ENCODE measurements at regions not wholly inside any gene's neighbourhood (a gene's known extent, or its start where the extent isn't known, plus 50 kb on each side); places are given as distances from the start of the nearest gene placed in this dataset.

DNA sequence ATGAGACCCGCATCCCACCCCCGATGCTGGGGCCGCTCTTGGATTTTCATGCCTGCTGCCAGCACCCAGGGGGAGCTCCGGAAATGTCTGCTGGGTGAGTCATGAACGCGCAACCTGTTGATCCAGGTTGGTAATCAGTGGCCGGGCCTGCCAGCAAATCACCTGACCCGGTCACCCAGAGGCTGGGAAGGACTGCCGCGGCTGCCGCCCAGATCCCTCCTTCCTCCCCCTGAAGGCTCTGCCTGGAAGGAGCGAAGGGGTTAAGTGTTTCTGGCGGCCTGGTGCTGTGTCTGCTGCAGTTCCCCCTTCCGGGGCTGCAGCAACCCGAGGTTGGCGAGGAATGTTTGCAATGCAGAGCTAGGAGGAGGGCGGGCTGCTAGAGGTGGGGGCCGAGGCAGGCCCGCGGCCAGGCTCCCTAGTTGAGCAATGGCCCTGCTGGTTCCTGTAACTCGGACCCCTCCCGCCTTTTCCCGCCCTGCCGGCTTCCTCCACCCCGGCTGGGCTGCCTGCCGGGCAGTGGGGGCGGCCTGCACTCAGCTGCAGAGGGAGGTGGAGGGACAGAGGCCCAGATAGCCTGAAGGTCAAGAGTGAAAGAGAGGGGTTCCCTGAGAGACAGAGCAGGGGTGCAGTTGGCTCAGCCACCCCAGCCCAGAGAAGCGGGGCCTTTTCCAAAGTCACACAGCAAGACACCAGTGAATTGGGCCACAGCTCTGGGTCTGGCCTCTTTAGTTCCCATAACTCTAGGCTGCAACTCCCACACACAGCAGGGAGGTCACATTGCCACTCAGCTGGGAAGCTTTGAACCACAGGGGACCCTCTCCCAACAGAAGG lies 156.3 kb upstream of the IER5L start:
- ATAC-seq: peak; percentile 96
- TF ChIP-seq OSR1 (CRISPR knock-in tag; IDR thresholded peaks at IDR 0.05) (no peak), TOX (CRISPR knock-in tag; IDR thresholded peaks at IDR 0.05; ENCODE audit: borderline replicate concordance) (no peak; the same call in 1 of the 2 replicates), GLIS3 (CRISPR knock-in tag; IDR thresholded peaks at IDR 0.05) (no peak; the same call in 1 of the 2 replicates), ZNF70 (CRISPR knock-in tag; IDR thresholded peaks at IDR 0.05) (no peak), TCF4 (CRISPR knock-in tag; IDR thresholded peaks at IDR 0.05; ENCODE audit: borderline replicate concordance) (peak; percentile 66; the same call in 1 of the 2 replicates), SNAI2 (CRISPR knock-in tag; IDR thresholded peaks at IDR 0.05) (0 out of 2 replicates have a peak, but pooled peaks have one; percentile 5), CSDC2 (CRISPR knock-in tag; IDR thresholded peaks at IDR 0.05) (no peak; the same call in 1 of the 2 replicates), BACH2 (CRISPR knock-in tag; IDR thresholded peaks at IDR 0.05; ENCODE audit: borderline replicate concordance) (no peak), ESRRG (CRISPR knock-in tag; IDR thresholded peaks at IDR 0.05) (no peak), ISL1 (CRISPR knock-in tag; IDR thresholded peaks at IDR 0.05) (0 out of 2 replicates have a peak, but pooled peaks have one; percentile 36)
- TF ChIP-seq, protein P1, sequence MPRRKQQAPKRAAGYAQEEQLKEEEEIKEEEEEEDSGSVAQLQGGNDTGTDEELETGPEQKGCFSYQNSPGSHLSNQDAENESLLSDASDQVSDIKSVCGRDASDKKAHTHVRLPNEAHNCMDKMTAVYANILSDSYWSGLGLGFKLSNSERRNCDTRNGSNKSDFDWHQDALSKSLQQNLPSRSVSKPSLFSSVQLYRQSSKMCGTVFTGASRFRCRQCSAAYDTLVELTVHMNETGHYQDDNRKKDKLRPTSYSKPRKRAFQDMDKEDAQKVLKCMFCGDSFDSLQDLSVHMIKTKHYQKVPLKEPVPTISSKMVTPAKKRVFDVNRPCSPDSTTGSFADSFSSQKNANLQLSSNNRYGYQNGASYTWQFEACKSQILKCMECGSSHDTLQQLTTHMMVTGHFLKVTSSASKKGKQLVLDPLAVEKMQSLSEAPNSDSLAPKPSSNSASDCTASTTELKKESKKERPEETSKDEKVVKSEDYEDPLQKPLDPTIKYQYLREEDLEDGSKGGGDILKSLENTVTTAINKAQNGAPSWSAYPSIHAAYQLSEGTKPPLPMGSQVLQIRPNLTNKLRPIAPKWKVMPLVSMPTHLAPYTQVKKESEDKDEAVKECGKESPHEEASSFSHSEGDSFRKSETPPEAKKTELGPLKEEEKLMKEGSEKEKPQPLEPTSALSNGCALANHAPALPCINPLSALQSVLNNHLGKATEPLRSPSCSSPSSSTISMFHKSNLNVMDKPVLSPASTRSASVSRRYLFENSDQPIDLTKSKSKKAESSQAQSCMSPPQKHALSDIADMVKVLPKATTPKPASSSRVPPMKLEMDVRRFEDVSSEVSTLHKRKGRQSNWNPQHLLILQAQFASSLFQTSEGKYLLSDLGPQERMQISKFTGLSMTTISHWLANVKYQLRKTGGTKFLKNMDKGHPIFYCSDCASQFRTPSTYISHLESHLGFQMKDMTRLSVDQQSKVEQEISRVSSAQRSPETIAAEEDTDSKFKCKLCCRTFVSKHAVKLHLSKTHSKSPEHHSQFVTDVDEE (CRISPR knock-in tag; IDR thresholded peaks at IDR 0.05): no peak; the same call in 1 of the 2 replicates
- TF ChIP-seq, protein P2, sequence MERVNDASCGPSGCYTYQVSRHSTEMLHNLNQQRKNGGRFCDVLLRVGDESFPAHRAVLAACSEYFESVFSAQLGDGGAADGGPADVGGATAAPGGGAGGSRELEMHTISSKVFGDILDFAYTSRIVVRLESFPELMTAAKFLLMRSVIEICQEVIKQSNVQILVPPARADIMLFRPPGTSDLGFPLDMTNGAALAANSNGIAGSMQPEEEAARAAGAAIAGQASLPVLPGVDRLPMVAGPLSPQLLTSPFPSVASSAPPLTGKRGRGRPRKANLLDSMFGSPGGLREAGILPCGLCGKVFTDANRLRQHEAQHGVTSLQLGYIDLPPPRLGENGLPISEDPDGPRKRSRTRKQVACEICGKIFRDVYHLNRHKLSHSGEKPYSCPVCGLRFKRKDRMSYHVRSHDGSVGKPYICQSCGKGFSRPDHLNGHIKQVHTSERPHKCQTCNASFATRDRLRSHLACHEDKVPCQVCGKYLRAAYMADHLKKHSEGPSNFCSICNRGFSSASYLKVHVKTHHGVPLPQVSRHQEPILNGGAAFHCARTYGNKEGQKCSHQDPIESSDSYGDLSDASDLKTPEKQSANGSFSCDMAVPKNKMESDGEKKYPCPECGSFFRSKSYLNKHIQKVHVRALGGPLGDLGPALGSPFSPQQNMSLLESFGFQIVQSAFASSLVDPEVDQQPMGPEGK (CRISPR knock-in tag; IDR thresholded peaks at IDR 0.05; ENCODE audit: borderline replicate concordance): peak; percentile 94; the same call in 1 of the 2 replicates
- TF ChIP-seq, protein P3, sequence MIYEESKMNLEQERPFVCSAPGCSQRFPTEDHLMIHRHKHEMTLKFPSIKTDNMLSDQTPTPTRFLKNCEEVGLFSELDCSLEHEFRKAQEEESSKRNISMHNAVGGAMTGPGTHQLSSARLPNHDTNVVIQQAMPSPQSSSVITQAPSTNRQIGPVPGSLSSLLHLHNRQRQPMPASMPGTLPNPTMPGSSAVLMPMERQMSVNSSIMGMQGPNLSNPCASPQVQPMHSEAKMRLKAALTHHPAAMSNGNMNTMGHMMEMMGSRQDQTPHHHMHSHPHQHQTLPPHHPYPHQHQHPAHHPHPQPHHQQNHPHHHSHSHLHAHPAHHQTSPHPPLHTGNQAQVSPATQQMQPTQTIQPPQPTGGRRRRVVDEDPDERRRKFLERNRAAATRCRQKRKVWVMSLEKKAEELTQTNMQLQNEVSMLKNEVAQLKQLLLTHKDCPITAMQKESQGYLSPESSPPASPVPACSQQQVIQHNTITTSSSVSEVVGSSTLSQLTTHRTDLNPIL (CRISPR knock-in tag; IDR thresholded peaks at IDR 0.05; ENCODE audit: low read depth): peak; percentile 59; the same call in 1 of the 2 replicates

DNA sequence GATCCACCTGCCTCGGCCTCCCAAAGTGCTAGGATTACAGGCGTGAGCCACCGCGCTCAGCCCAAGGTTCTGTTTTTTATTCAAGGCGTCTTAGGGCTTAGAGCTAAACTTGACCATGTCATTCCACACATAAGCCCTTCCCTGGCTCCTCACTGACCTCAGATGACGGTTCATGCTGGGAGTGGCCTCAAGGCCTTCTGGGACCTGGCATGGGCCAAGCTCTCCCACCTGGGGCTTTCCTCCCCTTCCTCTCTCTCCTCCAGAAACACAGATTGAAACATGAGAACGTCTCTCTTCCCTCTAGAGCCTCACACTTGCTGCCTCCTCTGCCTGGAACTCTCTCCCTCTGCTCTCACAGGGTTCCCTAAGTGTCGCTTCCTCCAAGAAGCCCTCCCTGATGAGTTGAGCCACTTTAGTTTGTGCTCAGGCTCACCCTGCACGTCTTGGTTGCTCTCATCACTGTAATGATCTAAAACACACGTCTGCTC lies 155.6 kb upstream of the IER5L start:
- peak; percentile 26; the same call in 2 of the 3 replicates for ATAC-seq
- TF ChIP-seq, protein P4, sequence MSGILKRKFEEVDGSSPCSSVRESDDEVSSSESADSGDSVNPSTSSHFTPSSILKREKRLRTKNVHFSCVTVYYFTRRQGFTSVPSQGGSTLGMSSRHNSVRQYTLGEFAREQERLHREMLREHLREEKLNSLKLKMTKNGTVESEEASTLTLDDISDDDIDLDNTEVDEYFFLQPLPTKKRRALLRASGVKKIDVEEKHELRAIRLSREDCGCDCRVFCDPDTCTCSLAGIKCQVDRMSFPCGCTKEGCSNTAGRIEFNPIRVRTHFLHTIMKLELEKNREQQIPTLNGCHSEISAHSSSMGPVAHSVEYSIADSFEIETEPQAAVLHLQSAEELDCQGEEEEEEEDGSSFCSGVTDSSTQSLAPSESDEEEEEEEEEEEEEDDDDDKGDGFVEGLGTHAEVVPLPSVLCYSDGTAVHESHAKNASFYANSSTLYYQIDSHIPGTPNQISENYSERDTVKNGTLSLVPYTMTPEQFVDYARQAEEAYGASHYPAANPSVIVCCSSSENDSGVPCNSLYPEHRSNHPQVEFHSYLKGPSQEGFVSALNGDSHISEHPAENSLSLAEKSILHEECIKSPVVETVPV (CRISPR knock-in tag; IDR thresholded peaks at IDR 0.05): no peak; the same call in 1 of the 2 replicates
- TF ChIP-seq ZFP3 (CRISPR knock-in tag; IDR thresholded peaks at IDR 0.05) (0 out of 2 replicates have a peak, but pooled peaks have one; percentile 15), RARB (CRISPR knock-in tag; IDR thresholded peaks at IDR 0.05) (no peak), GLIS3 (CRISPR knock-in tag; IDR thresholded peaks at IDR 0.05) (no peak), ZFP30 (CRISPR knock-in tag; IDR thresholded peaks at IDR 0.05) (no peak), OSR1 (CRISPR knock-in tag; IDR thresholded peaks at IDR 0.05) (no peak), ZNF565 (CRISPR knock-in tag; conservative IDR thresholded peaks at IDR 0.05; ENCODE audit: low read depth) (no peak), BACH2 (CRISPR knock-in tag; IDR thresholded peaks at IDR 0.05; ENCODE audit: borderline replicate concordance) (no peak), ZNF70 (CRISPR knock-in tag; IDR thresholded peaks at IDR 0.05) (no peak), TCF4 (CRISPR knock-in tag; IDR thresholded peaks at IDR 0.05; ENCODE audit: borderline replicate concordance) (no peak), SNAI2 (CRISPR knock-in tag; IDR thresholded peaks at IDR 0.05) (0 out of 2 replicates have a peak, but pooled peaks have one; percentile 4), ZC3H10 (CRISPR knock-in tag; IDR thresholded peaks at IDR 0.05) (no peak), TOX (CRISPR knock-in tag; IDR thresholded peaks at IDR 0.05; ENCODE audit: borderline replicate concordance) (no peak), ISL1 (CRISPR knock-in tag; IDR thresholded peaks at IDR 0.05) (peak; percentile 23; the same call in 1 of the 2 replicates), ARNTL (CRISPR knock-in tag; IDR thresholded peaks at IDR 0.05; ENCODE audit: borderline replicate concordance, low read depth) (no peak), CSDC2 (CRISPR knock-in tag; IDR thresholded peaks at IDR 0.05) (0 out of 2 replicates have a peak, but pooled peaks have one; percentile 3), ZNF8 (CRISPR knock-in tag; IDR thresholded peaks at IDR 0.05) (no peak), PPARA (CRISPR knock-in tag; IDR thresholded peaks at IDR 0.05; ENCODE audit: borderline replicate concordance) (no peak)
- TF ChIP-seq, protein P2 (CRISPR knock-in tag; IDR thresholded peaks at IDR 0.05; ENCODE audit: borderline replicate concordance): no peak
- TF ChIP-seq, protein P5, sequence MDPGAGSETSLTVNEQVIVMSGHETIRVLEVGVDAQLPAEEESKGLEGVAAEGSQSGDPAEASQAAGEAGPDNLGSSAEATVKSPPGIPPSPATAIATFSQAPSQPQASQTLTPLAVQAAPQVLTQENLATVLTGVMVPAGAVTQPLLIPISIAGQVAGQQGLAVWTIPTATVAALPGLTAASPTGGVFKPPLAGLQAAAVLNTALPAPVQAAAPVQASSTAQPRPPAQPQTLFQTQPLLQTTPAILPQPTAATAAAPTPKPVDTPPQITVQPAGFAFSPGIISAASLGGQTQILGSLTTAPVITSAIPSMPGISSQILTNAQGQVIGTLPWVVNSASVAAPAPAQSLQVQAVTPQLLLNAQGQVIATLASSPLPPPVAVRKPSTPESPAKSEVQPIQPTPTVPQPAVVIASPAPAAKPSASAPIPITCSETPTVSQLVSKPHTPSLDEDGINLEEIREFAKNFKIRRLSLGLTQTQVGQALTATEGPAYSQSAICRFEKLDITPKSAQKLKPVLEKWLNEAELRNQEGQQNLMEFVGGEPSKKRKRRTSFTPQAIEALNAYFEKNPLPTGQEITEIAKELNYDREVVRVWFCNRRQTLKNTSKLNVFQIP (CRISPR knock-in tag; IDR thresholded peaks at IDR 0.05; ENCODE audit: borderline replicate concordance, low read depth): no peak
- TF ChIP-seq, protein P3 (CRISPR knock-in tag; IDR thresholded peaks at IDR 0.05; ENCODE audit: low read depth): no peak

All from SK-N-SH treated with all-trans-retinoic acid at 6 μM for 48 hours (cell line).